ENCODE measurements at regions not wholly inside any gene's neighbourhood (a gene's known extent, or its start where the extent isn't known, plus 50 kb on each side); places are given as distances from the start of the nearest gene placed in this dataset.

DNA sequence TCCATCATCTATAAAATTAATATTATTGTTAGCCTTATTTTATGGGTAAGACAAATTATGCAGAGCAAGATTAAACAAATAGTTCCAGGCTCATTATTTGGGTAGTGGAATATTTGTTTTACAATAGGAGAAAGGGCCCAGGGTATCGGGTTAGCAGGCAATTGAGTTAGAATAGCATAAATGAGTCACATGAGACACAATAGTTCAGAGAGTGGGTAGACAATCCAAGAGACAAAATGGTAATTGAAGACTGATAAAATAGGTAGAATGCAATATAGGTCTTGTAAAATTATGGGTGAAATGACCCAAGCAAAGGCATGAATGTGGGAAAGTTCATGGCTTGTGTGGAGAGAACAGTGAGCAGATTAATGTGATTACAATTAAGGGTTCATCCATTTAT is 790.9 kb upstream of the GCFC2 start:
- Histone ChIP-seq H3K4me3 (ENCODE audit: low read length) (no peak overlapping the region), H3K4me1 (ENCODE audit: control insufficient read depth, insufficient read depth, low read length) (no peaks in the 10 kb centered on the region), H3K27ac (ENCODE audit: low read depth, low read length) (no peak overlapping the region), H3K36me3 (ENCODE audit: control insufficient read depth, insufficient read depth, low read length) (no peaks in the 10 kb centered on the region), H3K9me3 (ENCODE audit: control insufficient read depth, low read length) (no peaks in the 10 kb centered on the region), H3K9ac (ENCODE audit: extremely low read depth, low read length, poor library complexity, severe bottlenecking) (no peak overlapping the region), H3K27me3 (ENCODE audit: control insufficient read depth, insufficient read depth, low read length, poor library complexity, severe bottlenecking) (no peaks in the 10 kb centered on the region)
- no peak overlapping the region for H3K4me3 Mint-ChIP-seq
- no peak overlapping the region for H3K27ac Mint-ChIP-seq
- WGBS, 2 experiments (ENCODE audit: insufficient coverage in 1 of 2, insufficient read length in 1 of 2), result 85 to 92% methylated on average over 1 of the region's 1 CpG
- no peaks in the 10 kb centered on the region for H3K9me3 Mint-ChIP-seq
- H3K27me3 Mint-ChIP-seq (ENCODE audit: insufficient read depth), result no peaks in the 10 kb centered on the region
- TF ChIP-seq, protein P1, sequence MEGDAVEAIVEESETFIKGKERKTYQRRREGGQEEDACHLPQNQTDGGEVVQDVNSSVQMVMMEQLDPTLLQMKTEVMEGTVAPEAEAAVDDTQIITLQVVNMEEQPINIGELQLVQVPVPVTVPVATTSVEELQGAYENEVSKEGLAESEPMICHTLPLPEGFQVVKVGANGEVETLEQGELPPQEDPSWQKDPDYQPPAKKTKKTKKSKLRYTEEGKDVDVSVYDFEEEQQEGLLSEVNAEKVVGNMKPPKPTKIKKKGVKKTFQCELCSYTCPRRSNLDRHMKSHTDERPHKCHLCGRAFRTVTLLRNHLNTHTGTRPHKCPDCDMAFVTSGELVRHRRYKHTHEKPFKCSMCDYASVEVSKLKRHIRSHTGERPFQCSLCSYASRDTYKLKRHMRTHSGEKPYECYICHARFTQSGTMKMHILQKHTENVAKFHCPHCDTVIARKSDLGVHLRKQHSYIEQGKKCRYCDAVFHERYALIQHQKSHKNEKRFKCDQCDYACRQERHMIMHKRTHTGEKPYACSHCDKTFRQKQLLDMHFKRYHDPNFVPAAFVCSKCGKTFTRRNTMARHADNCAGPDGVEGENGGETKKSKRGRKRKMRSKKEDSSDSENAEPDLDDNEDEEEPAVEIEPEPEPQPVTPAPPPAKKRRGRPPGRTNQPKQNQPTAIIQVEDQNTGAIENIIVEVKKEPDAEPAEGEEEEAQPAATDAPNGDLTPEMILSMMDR (conservative IDR thresholded peaks at IDR 0.05), result no peak
- no peaks in the 10 kb centered on the region for H3K36me3 Mint-ChIP-seq (ENCODE audit: low read depth)
- DNase-seq, result no peak
- H3K4me1 Mint-ChIP-seq, result peaks cover 11% of the 10 kb centered on the region

- Histone ChIP-seq H3K4me3 (ENCODE audit: low read length) (no peak overlapping the region), H3K4me1 (ENCODE audit: control insufficient read depth, insufficient read depth, low read length) (peaks cover 8% of the 10 kb centered on the region), H3K9me3 (ENCODE audit: control insufficient read depth, low read length) (no peaks in the 10 kb centered on the region), H3K27ac (ENCODE audit: low read depth, low read length) (no peak overlapping the region), H3K9ac (ENCODE audit: extremely low read depth, low read length, poor library complexity, severe bottlenecking) (no peak overlapping the region), H3K27me3 (ENCODE audit: control insufficient read depth, insufficient read depth, low read length, poor library complexity, severe bottlenecking) (no peaks in the 10 kb centered on the region), H3K36me3 (ENCODE audit: control insufficient read depth, insufficient read depth, low read length) (no peaks in the 10 kb centered on the region)
- no peaks in the 10 kb centered on the region for H3K36me3 Mint-ChIP-seq (ENCODE audit: low read depth)
- H3K4me1 Mint-ChIP-seq, result peaks cover 17% of the 10 kb centered on the region
- H3K4me3 Mint-ChIP-seq, result no peak overlapping the region
- DNase-seq, result no peak
- WGBS, 2 experiments (ENCODE audit: insufficient coverage in 1 of 2, insufficient read length in 1 of 2), result 97 to 100% methylated on average over 2 of the region's 2 CpGs
- H3K27ac Mint-ChIP-seq, result no peak overlapping the region
- H3K27me3 Mint-ChIP-seq (ENCODE audit: insufficient read depth), result no peaks in the 10 kb centered on the region
- no peaks in the 10 kb centered on the region for H3K9me3 Mint-ChIP-seq
- TF ChIP-seq, protein P1 (conservative IDR thresholded peaks at IDR 0.05), result no peak
Observed at GRCh38 chr2:76498360-76498759, 787.6 kb upstream of the GCFC2 start.

- WGBS, 2 experiments (ENCODE audit: insufficient coverage in 1 of 2, insufficient read length in 1 of 2), result 94% methylated on average over 1 of the region's 1 CpG; no CpG with 5 or more reads in 1 of the 2 experiments
- Histone ChIP-seq H3K4me3 (ENCODE audit: low read length) (no peak overlapping the region), H3K9ac (ENCODE audit: extremely low read depth, low read length, poor library complexity, severe bottlenecking) (no peak overlapping the region), H3K27ac (ENCODE audit: low read depth, low read length) (no peak overlapping the region), H3K9me3 (ENCODE audit: control insufficient read depth, low read length) (no peaks in the 10 kb centered on the region), H3K4me1 (ENCODE audit: control insufficient read depth, insufficient read depth, low read length) (peaks cover 8% of the 10 kb centered on the region), H3K36me3 (ENCODE audit: control insufficient read depth, insufficient read depth, low read length) (no peaks in the 10 kb centered on the region), H3K27me3 (ENCODE audit: control insufficient read depth, insufficient read depth, low read length, poor library complexity, severe bottlenecking) (no peaks in the 10 kb centered on the region)
- no peaks in the 10 kb centered on the region for H3K9me3 Mint-ChIP-seq
- no peak overlapping the region for H3K4me3 Mint-ChIP-seq
- H3K4me1 Mint-ChIP-seq, result peaks cover 6% of the 10 kb centered on the region
- H3K36me3 Mint-ChIP-seq (ENCODE audit: low read depth), result no peaks in the 10 kb centered on the region
- no peak for DNase-seq
- TF ChIP-seq, protein P1 (conservative IDR thresholded peaks at IDR 0.05), result no peak
- no peak overlapping the region for H3K27ac Mint-ChIP-seq
- H3K27me3 Mint-ChIP-seq (ENCODE audit: insufficient read depth), result no peaks in the 10 kb centered on the region
Observed at GRCh38 chr2:76491503-76491902, 780.8 kb upstream of the GCFC2 start.
